T47D (cell line): ENCODE measurements at regions not wholly inside any gene's neighbourhood (a gene's known extent, or its start where the extent isn't known, plus 50 kb on each side); places are given as distances from the start of the nearest gene placed in this dataset.
"Not testable (repeated sequence)": the region's sequence is repeated elsewhere in the genome, so short reads cannot be mapped to it uniquely, and the experiment has no call there.

Source experiments
- DNase-seq, 2 experiments: peaks; one replicate each; pipeline versions ENCODE4 v3.0.0 to v3.0.0-alpha.2; 2011 to 2012; ENCODE audit warnings: low read depth in 1 of 2, low spot score in 1 of 2
- JUND ChIP-seq: IDR thresholded peaks from 2 replicates; pipeline ENCODE4 v1.6.1; 2012; ENCODE audit warnings: low read depth
- in situ Hi-C: cut with HindIII; loops from 2 replicates; pipeline ENCODE4 v1.10.0; 2016; ENCODE audit warnings: low sequenced_read_pairs, low pct_unique_long_range_greater_than_20kb

GRCh38 chr11:116376547-116376946, 396.2 kb downstream of the BUD13 start:
- in situ Hi-C loops = no loop called here
- no peak for DNase-seq
- no peak for TF ChIP-seq JUND

GRCh38 chr11:116376054-116376453, 396.7 kb downstream of the BUD13 start:
- TF ChIP-seq JUND = no peak
- in situ Hi-C loops = no loop called here
- no peak for DNase-seq

DNA sequence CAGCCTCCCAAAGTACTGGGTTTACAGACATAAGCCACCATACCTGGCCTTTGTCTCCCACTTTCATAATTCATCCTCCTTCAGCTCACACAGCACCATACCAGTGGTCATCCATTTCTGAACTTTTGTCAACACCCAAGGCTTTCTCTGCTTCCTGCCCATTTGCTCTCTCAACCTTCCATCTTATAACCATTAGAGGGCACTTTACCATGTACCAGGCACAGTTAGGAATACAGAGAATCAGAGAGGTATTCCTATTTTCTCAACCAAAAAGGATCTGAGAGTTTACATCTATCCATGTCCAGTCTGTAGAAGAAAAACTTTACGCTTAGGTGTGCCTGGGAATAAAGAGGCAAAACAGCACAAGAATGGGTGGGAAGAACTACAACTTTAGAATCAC, 397.6 kb downstream of the BUD13 start:
- peak in 1 of 2 experiments; percentile 9 for DNase-seq
- in situ Hi-C loops = no loop called here
- no peak for TF ChIP-seq JUND

GRCh38 chr11:116374085-116374484, 398.7 kb downstream of the BUD13 start:
- no peak for DNase-seq
- TF ChIP-seq JUND = no peak
- in situ Hi-C loops = no loop called here

DNA sequence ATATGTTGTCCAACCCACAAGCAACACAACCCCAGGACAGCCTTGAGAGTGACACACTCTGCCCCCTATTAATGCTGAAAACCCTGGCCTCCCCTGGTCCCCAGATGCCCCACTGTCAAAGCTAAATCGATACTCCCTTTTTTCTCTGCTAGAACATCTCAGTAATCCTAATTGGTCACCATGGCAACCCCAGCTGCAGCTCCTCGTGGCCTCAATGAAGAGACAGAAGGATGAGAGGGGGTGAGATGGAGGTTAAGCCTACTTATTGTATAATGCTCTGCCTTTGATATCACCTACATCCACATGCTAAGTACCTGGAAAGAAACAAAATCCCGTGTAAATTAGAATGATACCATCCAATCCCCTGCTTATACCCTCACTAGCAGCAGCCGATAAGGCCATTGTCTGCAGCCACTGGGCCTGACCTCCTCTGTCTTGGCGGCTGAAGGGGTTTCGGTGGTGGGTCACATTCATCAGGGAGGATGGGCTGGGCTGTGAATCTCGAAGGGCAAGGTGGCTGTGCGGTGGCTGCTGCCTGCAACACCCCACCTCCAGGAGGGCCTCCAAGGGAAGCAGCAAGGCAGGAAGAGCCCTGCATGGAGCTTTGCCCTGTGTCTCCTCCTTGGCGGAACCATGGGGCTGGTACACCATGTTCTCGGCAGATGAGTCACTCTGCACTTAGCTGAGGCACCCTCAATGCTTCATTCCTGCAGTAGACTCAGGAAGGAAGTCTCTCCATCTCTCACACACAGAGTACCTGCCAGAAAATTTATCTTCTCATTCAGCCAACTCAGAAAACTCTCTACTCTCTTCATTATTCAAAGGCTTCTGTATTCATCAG, 399.5 kb downstream of the BUD13 start:
- in situ Hi-C loops = no loop called here
- TF ChIP-seq JUND = no peak
- no peak for DNase-seq

GRCh38 chr11:116371146-116371545, 401.6 kb downstream of the BUD13 start:
- in situ Hi-C loops = no loop called here
- DNase-seq = no peak
- no peak for TF ChIP-seq JUND

GRCh38 chr11:116368784-116369183, 404.0 kb downstream of the BUD13 start:
- in situ Hi-C loops = no loop called here
- DNase-seq = no peak
- TF ChIP-seq JUND = no peak

GRCh38 chr11:116366980-116367645, 405.7 kb downstream of the BUD13 start:
- no peak for DNase-seq
- no peak for TF ChIP-seq JUND
- in situ Hi-C loops = no loop called here

GRCh38 chr11:116366451-116366850, 406.3 kb downstream of the BUD13 start:
- no peak for DNase-seq
- TF ChIP-seq JUND = no peak
- in situ Hi-C loops = no loop called here

DNA sequence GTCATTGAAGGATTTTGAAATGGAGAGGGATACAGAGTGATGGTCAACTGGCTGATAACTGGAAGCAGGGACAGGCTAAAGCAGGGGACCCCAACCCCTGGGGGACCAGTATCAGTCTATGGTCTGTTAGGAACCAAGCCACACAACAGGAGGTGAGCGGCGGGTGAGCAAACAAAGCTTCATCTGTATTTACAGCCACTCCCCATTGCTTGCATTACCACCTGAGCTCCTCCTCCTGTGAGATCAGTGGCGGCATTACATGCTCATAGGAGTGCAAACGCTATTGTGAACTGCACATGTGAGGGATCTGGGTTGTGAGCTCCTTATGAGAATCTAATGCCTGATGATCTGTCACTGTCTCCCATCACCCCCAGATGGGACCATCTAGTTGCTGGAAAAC, 407.9 kb downstream of the BUD13 start:
- DNase-seq, in situ Hi-C loops: not testable (repeated sequence)

DNA sequence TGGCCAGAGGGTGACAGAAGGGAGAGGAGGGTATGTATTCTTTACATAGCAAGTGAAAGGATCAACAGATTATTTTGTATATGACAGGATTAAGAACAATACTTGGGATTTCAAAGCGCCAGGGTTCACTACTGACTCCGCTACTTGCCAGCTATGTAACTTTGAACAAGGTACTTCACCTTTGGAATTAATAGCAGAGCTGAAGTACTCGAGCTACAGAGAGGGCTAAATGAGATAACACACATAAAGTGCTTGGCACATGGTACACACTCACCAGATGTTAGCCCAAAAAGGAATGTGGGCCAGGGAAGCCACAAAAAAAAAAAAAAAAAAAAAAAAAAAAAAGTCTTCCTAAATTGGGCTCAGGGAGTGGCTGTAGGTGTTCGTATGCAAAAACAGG, 408.4 kb downstream of the BUD13 start:
- no peak for TF ChIP-seq JUND
- in situ Hi-C loops = no loop called here
- no peak for DNase-seq

DNA sequence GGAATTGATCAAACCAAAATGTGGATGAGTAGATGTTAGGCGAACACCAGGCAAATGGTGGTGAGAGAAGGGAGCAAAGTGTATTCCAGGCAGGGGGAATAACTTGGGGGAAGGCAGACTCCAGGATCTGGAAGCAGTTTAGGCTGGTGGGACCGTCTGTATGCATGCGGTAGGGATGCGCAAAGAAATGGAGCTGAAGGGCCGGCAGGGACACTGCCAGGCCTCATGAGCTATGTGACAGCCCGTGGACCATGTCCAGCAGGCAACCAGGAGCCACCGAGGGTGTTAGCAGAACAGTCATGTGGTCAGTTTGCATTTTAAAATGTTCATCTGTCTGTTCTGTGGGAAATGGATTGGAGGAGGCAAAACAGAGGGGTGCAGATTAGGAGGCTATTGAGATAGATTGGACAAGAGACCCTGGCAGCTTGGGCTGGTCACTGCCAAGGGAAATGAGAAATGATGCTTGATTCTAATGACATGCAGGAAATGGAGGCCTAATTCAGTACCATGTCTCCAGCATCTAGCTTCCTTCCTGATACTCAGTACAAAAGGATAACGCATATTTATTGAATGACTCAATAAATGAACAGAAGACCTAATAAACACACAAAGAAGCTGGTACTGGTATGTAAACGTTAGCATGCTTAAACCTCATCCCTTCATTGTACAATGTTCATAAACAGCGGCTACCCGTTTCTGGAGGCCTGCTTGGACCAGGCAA, 412.4 kb downstream of the BUD13 start:
- no peak for TF ChIP-seq JUND
- DNase-seq = no peak
- in situ Hi-C loops = no loop called here
